ENCODE measurements at regions not wholly inside any gene's neighbourhood (a gene's known extent, or its start where the extent isn't known, plus 50 kb on each side); places are given as distances from the start of the nearest gene placed in this dataset.
"Not testable (repeated sequence)": the region's sequence is repeated elsewhere in the genome, so short reads cannot be mapped to it uniquely, and the experiment has no call there.

DNA sequence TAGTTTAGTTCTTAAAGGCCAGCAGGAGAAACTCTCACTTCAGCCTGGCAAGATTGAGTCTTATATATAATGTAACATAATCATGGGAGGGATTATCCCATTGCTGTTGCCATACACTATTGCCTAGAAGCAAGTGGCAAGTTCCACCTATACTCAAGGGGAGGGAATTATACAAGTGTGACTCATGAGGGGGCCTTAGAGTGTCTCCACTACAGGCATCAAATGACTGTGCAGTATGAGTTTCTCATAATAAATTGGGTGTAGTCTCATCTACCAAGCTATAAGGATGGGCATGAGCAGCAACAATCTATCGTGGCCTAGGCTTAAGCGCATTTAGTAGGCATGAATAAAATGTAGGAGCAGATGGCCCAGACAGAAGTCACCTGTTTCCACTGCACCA, 89.1 kb upstream of the C1GALT1C1 start:
- DNase-seq (ENCODE audit: insufficient read length, low spot score): no peak
- no peak for FAIRE-seq
- no peak for TF ChIP-seq POLR2A (IDR thresholded peaks at IDR 0.05; ENCODE audit: low read depth, low read length)

DNA sequence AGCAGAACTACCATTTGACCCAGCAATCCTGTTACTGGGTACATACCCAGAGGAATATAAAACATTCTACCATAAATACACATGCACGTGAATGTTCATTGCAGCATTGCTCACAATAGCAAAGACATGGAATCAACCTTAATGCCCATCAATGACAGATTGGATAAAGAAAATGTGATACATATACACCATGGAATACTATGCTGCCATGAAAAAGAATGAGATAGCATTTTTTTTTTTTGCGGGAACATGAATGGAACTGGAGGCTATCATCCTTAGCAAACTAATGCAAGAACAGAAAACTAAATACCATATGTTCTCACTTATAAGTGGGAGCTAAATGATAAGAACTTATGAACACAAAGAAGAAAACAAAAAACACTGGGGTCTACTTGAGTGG, 72.5 kb upstream of the C1GALT1C1 start:
- DNase-seq (ENCODE audit: insufficient read length, low spot score); FAIRE-seq: not testable (repeated sequence)

DNA sequence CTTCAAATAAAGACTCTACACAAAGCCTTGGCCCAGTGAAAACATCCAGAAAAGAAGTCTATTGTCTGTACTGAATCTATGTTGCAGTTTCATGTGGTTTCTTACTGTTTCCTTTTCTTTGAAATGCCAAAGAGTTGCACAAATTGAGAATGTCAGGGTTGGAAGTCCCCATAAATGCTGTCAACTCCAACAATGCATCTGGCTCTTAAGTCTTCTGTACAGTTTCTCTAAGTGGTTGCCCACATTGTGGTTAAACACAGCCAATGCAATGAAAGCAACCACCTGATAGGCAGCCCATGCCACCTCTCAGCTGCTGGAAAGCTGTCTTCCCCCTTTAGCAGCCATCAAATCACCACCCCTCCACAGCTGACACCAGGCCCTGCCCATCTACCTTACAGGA, 67.2 kb upstream of the C1GALT1C1 start:
- TF ChIP-seq POLR2A (IDR thresholded peaks at IDR 0.05; ENCODE audit: low read depth, low read length): no peak
- no peak for DNase-seq (ENCODE audit: insufficient read length, low spot score)
- FAIRE-seq: no peak

DNA sequence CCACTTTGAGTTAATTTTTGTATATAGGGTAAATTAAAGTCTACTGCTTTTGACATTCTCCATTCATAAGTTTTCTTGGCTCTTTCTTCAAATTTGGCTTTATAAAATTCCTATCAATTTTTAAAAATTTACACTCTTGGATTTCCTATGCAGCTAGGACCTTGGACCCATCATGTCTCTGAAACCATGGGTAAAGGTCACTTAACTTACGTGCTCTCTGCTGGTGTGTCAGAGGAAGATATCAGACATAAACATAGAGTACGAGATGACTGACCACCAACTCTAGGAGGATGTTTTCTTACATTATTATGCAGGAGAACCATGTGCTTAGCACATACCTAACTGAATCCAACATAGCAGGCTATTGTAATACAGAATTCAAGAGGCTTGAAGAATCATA, 62.5 kb upstream of the C1GALT1C1 start:
- DNase-seq (ENCODE audit: insufficient read length, low spot score): no peak
- no peak for TF ChIP-seq POLR2A (IDR thresholded peaks at IDR 0.05; ENCODE audit: low read depth, low read length)
- no peak for FAIRE-seq

DNA sequence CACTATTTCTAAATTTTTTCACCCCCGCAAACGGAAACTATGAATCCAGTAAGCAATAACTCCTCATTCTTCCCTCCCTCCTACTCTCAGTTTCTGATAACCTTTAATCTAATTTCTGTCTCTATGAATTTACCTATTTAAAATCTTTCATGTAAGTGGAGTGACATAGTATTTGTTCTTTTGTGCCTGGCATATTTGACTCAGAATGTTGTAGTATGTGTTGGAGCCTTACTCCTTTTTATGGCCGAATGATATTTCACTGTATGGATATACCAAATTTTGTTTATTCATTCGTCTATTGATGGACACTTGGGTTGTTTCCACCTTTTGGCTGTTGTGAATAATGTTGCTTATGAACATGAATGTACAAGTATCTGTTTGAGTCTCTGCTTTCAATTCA, 61.1 kb upstream of the C1GALT1C1 start:
- no peak for DNase-seq (ENCODE audit: insufficient read length, low spot score)

DNA sequence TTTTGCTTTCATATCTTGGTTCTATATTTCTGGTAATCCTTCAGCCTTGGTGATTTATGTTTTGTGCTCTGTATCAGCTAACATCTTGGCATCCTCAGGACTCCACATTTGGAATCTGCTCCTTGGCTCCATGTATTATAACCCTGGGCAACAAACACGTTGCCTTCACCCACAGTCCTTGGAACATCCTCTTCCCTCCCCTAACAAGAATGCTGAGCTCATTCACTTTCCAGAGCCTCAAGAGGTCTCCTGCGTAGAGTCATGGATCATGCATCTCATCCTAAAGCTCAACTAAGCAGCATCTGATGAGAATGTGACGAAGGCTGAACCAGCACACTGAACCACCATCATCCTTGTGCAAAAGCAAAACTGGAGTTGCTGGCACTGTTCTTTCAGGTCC, 60.5 kb upstream of the C1GALT1C1 start:
- no peak for TF ChIP-seq POLR2A (IDR thresholded peaks at IDR 0.05; ENCODE audit: low read depth, low read length)
- no peak for FAIRE-seq
- no peak for DNase-seq (ENCODE audit: insufficient read length, low spot score)

More for the DNA sequence above, 61.1 kb upstream of the C1GALT1C1 start:
- TF ChIP-seq POLR2A (IDR thresholded peaks at IDR 0.05; ENCODE audit: low read depth, low read length): no peak
- no peak for FAIRE-seq

DNA sequence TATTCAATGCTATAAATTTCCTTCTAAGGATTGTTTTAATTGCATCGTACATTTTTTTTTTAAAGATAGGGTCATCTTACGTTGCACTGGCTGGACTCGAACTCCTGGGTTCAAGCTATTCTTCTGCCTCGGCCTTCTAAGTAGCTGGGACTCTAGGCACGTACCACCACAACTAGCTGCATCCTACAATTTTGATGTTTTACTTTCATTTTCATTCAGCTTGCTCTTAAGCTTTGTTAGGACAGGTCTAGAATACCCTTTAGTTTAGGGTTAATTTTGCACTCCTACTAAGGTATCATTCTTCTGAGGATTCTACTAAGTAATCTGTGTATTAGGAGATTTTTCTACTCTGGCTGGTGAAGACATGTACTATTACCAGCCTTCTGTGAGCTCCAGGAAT, 50.2 kb upstream of the C1GALT1C1 start:
- FAIRE-seq (no peak), DNase-seq (ENCODE audit: insufficient read length, low spot score) (no peak)
- no peak for TF ChIP-seq POLR2A (IDR thresholded peaks at IDR 0.05; ENCODE audit: low read depth, low read length)

Data from H54 (cell line).